ENCODE measurements at regions not wholly inside any gene's neighbourhood (a gene's known extent, or its start where the extent isn't known, plus 50 kb on each side); places are given as distances from the start of the nearest gene placed in this dataset.

DNA sequence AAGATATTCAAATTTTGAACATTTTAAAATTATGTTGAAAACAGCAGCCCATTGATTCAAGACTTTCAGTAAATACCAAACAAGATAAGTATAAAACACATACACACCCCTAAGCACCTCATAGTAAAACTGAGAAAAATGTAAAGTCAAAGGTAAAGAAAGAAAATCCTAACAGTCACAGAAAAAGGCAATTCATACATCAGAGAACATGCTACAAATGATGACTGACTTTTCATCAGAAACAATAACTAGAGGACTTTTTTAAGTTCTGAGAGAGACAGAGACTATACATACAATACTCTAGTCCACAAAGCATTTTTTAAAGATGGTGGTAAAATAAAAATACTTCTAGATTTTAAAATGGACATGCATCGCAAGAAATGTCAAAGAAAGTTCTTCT, 111.0 kb downstream of the PFDN4 start:
- intact Hi-C loops (cut with DNase I, micrococcal nuclease) = no loop called here
- ATAC-seq (no peak), DNase-seq (no peak)
- no peaks in the 10 kb centered on the region for H3K36me3 ChIP-seq (ENCODE audit: low read depth)
- no peaks in the 10 kb centered on the region for H3K9me3 ChIP-seq
- no peaks in the 10 kb centered on the region for H3K4me1 ChIP-seq (ENCODE audit: low read depth)
- H3K4me3 ChIP-seq = no peak overlapping the region
- TF ChIP-seq CTCF (IDR thresholded peaks at IDR 0.05) = no peak

DNA sequence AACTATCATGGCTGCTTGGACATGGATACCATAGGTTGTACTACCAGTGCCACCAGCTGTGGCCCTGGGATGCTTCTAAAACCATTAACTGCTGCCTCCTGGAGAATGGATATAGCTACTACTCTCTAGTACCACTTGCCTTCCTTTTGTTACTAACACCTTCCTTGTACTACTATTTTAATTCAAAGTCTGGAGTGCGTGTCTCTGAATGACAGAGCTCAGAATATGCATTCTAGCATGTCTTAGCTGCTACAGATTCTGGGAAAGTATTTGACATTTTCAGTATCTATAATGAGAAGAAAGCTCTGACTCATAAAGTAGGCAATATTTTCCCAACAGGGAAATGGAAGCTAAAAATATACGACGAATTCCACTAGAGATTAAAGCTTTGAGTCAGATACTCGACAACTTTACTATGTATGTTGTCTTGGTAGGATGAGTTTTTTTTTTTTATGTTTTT, 112.3 kb downstream of the PFDN4 start:
- no peak for DNase-seq
- TF ChIP-seq CTCF (IDR thresholded peaks at IDR 0.05) = no peak
- intact Hi-C loops (cut with DNase I, micrococcal nuclease) = no loop called here
- Histone ChIP-seq H3K4me1 (ENCODE audit: low read depth) (no peaks in the 10 kb centered on the region), H3K4me3 (no peak overlapping the region), H3K9me3 (no peaks in the 10 kb centered on the region), H3K36me3 (ENCODE audit: low read depth) (no peaks in the 10 kb centered on the region)
- no peak for ATAC-seq

- Histone ChIP-seq H3K9me3 (no peaks in the 10 kb centered on the region), H3K36me3 (ENCODE audit: low read depth) (no peaks in the 10 kb centered on the region), H3K4me1 (ENCODE audit: low read depth) (no peaks in the 10 kb centered on the region), H3K4me3 (no peak overlapping the region)
- intact Hi-C loops (cut with DNase I, micrococcal nuclease) = no loop called here
- DNase-seq = no peak
- ATAC-seq = no peak
- no peak for TF ChIP-seq CTCF (IDR thresholded peaks at IDR 0.05)
Observed at GRCh38 chr20:54321352-54322087, 113.6 kb downstream of the PFDN4 start.

GRCh38 chr20:54323227-54323734, 115.4 kb downstream of the PFDN4 start:
- DNase-seq (no peak), ATAC-seq (no peak)
- H3K4me3 ChIP-seq = no peak overlapping the region
- H3K36me3 ChIP-seq (ENCODE audit: low read depth) = no peaks in the 10 kb centered on the region
- no peak for TF ChIP-seq CTCF (IDR thresholded peaks at IDR 0.05)
- H3K4me1 ChIP-seq (ENCODE audit: low read depth) = no peaks in the 10 kb centered on the region
- intact Hi-C loops (cut with DNase I, micrococcal nuclease) = no loop called here
- no peaks in the 10 kb centered on the region for H3K9me3 ChIP-seq

DNA sequence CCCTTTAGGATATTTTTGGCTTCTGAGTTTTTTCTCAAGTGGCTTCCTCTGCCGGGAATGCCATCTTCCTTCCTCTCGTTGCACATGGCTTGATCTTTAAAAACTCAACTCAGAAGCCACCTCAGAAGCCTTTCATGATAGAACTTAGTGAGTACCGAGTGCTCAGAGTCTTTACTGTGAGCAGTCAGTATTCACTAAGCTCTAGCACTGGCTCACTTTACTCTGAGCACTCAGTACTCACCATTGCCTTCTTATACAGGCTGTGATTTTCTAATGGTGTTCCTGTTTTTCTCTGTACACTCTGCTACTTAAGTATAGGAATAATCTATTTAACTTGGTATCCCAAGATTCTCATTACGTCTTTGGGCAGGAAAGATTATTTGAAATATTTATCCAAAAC, 116.2 kb downstream of the PFDN4 start:
- ATAC-seq = no peak
- DNase-seq = no peak
- Histone ChIP-seq H3K9me3 (no peaks in the 10 kb centered on the region), H3K4me3 (no peak overlapping the region), H3K36me3 (ENCODE audit: low read depth) (no peaks in the 10 kb centered on the region), H3K4me1 (ENCODE audit: low read depth) (no peaks in the 10 kb centered on the region)
- intact Hi-C loops (cut with DNase I, micrococcal nuclease) = no loop called here
- no peak for TF ChIP-seq CTCF (IDR thresholded peaks at IDR 0.05)

Data from mucosa of descending colon (tissue), 3 donors.